Thoracic aorta (tissue), 2 donors: ENCODE measurements at regions not wholly inside any gene's neighbourhood (a gene's known extent, or its start where the extent isn't known, plus 50 kb on each side); places are given as distances from the start of the nearest gene placed in this dataset.

Source experiments
- ATAC-seq: fragments of 150-250 bp; one replicate; pipeline ENCODE4 v1.8.0; 2017; ENCODE audit warnings: low read depth; ENCODE audit not compliant: insufficient number of reproducible peaks, low FRiP score
- DNase-seq: peaks from one replicate; pipeline ENCODE4 v3.0.0-alpha.2; 2020; ENCODE audit warnings: low spot score
- H3K27ac ChIP-seq, 2 donors: fragments of 200-600 bp; sonication (generic); 1 replicate in 1 of 2; 2 replicates in 1 of 2; pipeline ENCODE4 v1.5.1; 2016; ENCODE audit warnings: mild to moderate bottlenecking in 2 of 2, moderate library complexity in 2 of 2
- H3K27me3 ChIP-seq: fragments of 200-600 bp; sonication (generic); replicated peaks from 2 replicates; pipeline ENCODE4 v1.6.0; 2016; ENCODE audit warnings: mild to moderate bottlenecking; ENCODE audit not compliant: insufficient read depth
- H3K36me3 ChIP-seq: fragments of 200-600 bp; sonication (generic); one replicate; pipeline ENCODE4 v1.5.1; 2016
- H3K4me1 ChIP-seq, 2 donors: fragments of 200-600 bp; sonication (generic); 1 replicate in 1 of 2; 2 replicates in 1 of 2; pipeline versions ENCODE4 v1.5.1 to v1.6.0; 2016; ENCODE audit warnings: low read depth in 2 of 2, mild to moderate bottlenecking in 1 of 2; ENCODE audit not compliant: control insufficient read depth in 1 of 2
- H3K4me3 ChIP-seq: fragments of 200-600 bp; sonication (generic); 2 replicates; pipeline ENCODE4 v1.5.1; 2016; ENCODE audit warnings: mild to moderate bottlenecking
- H3K9me3 ChIP-seq: fragments of 200-600 bp; sonication (generic); 2 replicates; pipeline ENCODE4 v1.5.1; 2016
- TF ChIP-seq, protein P1 (sequence below): fragments of 200-600 bp; sonication (generic); IDR thresholded peaks from one replicate; pipeline ENCODE4 v1.5.1; 2019; ENCODE audit warnings: antibody characterized with exemption

DNA sequence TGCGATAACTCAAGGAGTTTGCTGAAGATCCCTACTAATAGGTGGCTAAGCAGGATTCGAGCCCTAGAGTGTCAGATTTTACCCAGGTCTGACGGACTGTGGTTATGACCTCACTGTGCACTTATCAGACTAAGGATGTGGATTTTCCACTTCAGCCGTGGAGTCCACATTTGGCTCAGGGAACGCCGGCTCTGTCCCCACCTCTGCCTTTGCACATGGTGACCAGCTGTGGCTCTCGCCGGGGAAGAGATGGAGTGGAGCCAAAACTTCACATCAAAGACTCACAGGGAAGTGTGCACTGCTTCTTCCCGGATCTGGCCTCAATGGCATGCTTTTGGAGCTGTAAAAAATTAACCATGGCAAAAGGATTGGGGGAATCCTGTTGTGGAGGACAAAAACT lies 249.3 kb upstream of the APCDD1 start:
- no peak overlapping the region for H3K27ac ChIP-seq
- peaks cover 0 to 10% of the 10 kb centered on the region in 2 donors for H3K4me1 ChIP-seq
- no peaks in the 10 kb centered on the region for H3K27me3 ChIP-seq
- DNase-seq (no peak), ATAC-seq (no peak)
- H3K9me3 ChIP-seq: no peaks in the 10 kb centered on the region
- no peaks in the 10 kb centered on the region for H3K36me3 ChIP-seq
- TF ChIP-seq, protein P1, sequence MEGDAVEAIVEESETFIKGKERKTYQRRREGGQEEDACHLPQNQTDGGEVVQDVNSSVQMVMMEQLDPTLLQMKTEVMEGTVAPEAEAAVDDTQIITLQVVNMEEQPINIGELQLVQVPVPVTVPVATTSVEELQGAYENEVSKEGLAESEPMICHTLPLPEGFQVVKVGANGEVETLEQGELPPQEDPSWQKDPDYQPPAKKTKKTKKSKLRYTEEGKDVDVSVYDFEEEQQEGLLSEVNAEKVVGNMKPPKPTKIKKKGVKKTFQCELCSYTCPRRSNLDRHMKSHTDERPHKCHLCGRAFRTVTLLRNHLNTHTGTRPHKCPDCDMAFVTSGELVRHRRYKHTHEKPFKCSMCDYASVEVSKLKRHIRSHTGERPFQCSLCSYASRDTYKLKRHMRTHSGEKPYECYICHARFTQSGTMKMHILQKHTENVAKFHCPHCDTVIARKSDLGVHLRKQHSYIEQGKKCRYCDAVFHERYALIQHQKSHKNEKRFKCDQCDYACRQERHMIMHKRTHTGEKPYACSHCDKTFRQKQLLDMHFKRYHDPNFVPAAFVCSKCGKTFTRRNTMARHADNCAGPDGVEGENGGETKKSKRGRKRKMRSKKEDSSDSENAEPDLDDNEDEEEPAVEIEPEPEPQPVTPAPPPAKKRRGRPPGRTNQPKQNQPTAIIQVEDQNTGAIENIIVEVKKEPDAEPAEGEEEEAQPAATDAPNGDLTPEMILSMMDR: no peak
- no peak overlapping the region for H3K4me3 ChIP-seq

DNA sequence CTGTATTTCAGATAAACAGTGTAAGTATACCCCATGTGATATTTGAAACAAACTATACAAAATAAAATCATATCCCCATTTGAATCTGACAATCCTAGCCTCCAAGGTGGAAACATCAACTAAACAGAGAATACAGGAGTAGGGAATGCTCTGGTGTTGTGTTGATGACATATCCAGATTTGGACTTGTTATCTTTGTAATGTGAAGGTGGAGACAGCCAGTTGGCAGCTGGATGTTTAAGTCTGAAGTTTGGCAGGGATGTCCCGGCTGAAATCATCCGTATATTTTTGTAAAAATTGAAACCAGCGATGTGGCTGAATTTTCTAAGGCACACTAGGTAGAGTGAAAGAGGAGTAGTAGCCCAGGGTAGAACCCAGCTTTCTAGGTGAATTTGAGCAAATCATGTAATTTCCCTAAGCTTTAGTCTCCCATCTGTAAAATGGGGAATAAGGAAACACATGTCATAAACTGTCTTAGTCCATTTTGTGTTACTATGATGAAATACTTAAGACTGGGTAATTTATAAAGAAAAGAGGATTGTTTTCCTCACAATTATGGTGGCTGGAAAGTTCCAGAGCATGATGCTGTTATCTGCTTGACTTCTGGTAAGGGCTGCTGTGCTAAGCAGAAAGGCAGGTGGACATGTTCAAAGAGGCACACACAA lies 246.6 kb upstream of the APCDD1 start:
- Histone ChIP-seq H3K36me3 (no peaks in the 10 kb centered on the region), H3K27ac (no peak overlapping the region)

DNA sequence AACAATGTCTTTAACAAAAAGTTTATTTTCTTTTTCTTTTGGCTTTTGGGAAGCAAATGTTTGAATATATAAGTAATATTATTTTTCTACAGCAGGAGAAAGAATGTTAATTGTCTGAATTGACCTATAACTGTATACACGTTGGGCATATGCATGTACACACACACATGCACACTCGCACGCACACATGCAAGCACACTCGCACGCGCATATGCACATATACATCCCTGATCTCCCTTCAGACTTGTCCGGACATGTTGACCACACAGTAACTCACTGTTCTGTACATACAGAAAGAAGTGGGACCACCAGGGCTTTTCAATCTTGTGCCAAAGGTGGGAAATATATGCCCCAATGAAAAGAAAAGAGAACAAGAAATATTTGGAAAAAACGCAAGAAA lies 245.1 kb upstream of the APCDD1 start:
- Histone ChIP-seq H3K36me3 (no peaks in the 10 kb centered on the region), H3K9me3 (no peaks in the 10 kb centered on the region), H3K27me3 (no peaks in the 10 kb centered on the region), H3K4me3 (no peak overlapping the region), H3K27ac (no peak overlapping the region), H3K4me1 (peaks cover 0 to 10% of the 10 kb centered on the region in 2 donors)
- DNase-seq (no peak), ATAC-seq (no peak)
- TF ChIP-seq, protein P1: no peak

More for the DNA sequence above, 246.6 kb upstream of the APCDD1 start:
- Histone ChIP-seq H3K27me3 (no peaks in the 10 kb centered on the region), H3K4me1 (peaks cover 0 to 10% of the 10 kb centered on the region in 2 donors), H3K4me3 (no peak overlapping the region), H3K9me3 (no peaks in the 10 kb centered on the region)
- DNase-seq (no peak), ATAC-seq (no peak)
- TF ChIP-seq, protein P1: no peak

DNA sequence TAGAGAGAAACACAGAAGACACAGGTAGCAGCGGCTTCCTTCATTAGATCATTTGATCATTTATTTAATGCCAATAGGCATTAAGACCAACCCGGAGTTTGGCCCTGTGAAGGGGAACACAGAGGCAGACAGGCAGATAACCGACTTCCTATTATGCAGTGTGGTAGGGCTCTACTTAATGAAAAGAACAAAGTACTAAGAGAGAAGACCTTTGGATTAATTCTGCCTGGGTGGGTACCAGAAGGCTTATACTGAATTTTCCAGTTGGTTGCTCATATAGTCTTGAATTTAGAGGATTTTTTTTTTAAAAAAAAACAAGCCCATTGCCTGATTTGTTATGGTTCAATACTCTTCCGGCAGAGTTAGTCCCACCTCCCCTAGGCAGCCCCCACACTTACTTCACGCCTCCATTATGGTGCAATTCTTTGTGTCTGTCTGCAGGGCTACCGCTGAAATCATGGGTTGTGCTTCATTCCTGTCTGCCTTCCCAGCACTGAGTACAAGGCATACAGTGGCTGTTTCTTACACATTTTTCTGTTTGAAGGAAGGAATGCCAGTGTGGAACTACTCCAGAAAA lies 244.3 kb upstream of the APCDD1 start:
- H3K27ac ChIP-seq: no peak overlapping the region
- DNase-seq (no peak), ATAC-seq (no peak)
- no peak overlapping the region for H3K4me3 ChIP-seq
- peaks cover 0 to 10% of the 10 kb centered on the region in 2 donors for H3K4me1 ChIP-seq
- TF ChIP-seq, protein P1: no peak
- H3K9me3 ChIP-seq: no peaks in the 10 kb centered on the region
- no peaks in the 10 kb centered on the region for H3K27me3 ChIP-seq
- H3K36me3 ChIP-seq: no peaks in the 10 kb centered on the region

DNA sequence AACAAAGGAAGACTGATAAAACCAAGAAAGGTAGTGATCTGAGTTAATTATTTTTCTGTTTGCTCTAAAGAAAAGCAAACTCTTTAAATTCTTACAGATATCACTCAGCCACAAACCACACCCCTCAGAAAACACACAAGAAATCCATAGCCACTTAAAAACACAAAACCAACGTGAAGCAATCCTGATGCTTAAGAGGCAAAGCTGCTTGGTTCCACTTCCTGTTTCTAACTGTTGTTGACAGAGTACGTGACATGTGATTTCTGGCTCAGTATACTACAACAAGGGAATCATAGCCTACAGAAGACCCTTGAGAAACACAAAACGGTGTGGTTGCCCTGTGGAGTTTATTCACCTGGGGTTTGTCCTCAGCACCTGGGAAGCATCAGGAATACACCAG lies 240.9 kb upstream of the APCDD1 start:
- Histone ChIP-seq H3K9me3 (no peaks in the 10 kb centered on the region), H3K27ac (no peak overlapping the region), H3K4me3 (no peak overlapping the region), H3K36me3 (no peaks in the 10 kb centered on the region), H3K4me1 (no peaks in the 10 kb centered on the region), H3K27me3 (no peaks in the 10 kb centered on the region)
- ATAC-seq: no peak
- TF ChIP-seq, protein P1: no peak
- DNase-seq: no peak
